H9 (cell line): ENCODE measurements at regions not wholly inside any gene's neighbourhood (a gene's known extent, or its start where the extent isn't known, plus 50 kb on each side); places are given as distances from the start of the nearest gene placed in this dataset.

Experiments
- DNase-seq: peaks from one replicate; pipeline ENCODE4 v3.0.0-alpha.2; 2017
- H2AFZ ChIP-seq: one replicate; pipeline ENCODE4 v1.6.1; 2013; ENCODE audit warnings: mild to moderate bottlenecking, low read length, control low read depth, moderate library complexity
- H2AK5ac ChIP-seq: 2 replicates; pipeline ENCODE4 v1.6.1; 2013; ENCODE audit warnings: low read length, control low read depth, mixed read lengths; ENCODE audit not compliant: insufficient read length
- H2BK120ac ChIP-seq: one replicate; pipeline ENCODE4 v1.6.1; 2013; ENCODE audit warnings: low read depth, mild to moderate bottlenecking, low read length, control low read depth, inconsistent platforms; ENCODE audit not compliant: poor library complexity, severe bottlenecking
- H2BK12ac ChIP-seq: 2 replicates; pipeline ENCODE4 v1.6.1; 2013; ENCODE audit warnings: low read length, control low read depth, mixed read lengths, low read depth; ENCODE audit not compliant: insufficient read length
- H2BK15ac ChIP-seq: 2 replicates; pipeline ENCODE4 v1.6.1; 2013; ENCODE audit warnings: low read depth, low read length, control low read depth
- H2BK20ac ChIP-seq: one replicate; pipeline ENCODE4 v1.6.1; 2013; ENCODE audit warnings: low read depth, mild to moderate bottlenecking, low read length, control low read depth, inconsistent platforms; ENCODE audit not compliant: poor library complexity, severe bottlenecking
- H2BK5ac ChIP-seq: 2 replicates; pipeline ENCODE4 v1.6.1; 2013; ENCODE audit warnings: low read length, control low read depth, mixed read lengths; ENCODE audit not compliant: insufficient read length
- H3K14ac ChIP-seq: 2 replicates; pipeline ENCODE4 v1.6.1; 2013; ENCODE audit warnings: low read length, control low read depth; ENCODE audit not compliant: insufficient read depth
- H3K18ac ChIP-seq: 2 replicates; pipeline ENCODE4 v1.6.1; 2013; ENCODE audit warnings: low read depth, mild to moderate bottlenecking, mixed read lengths, low read length, control low read depth; ENCODE audit not compliant: insufficient read length
- H3K23ac ChIP-seq: 2 replicates; pipeline ENCODE4 v1.6.1; 2013; ENCODE audit warnings: low read length, control low read depth, mixed read lengths, low read depth; ENCODE audit not compliant: insufficient read length
- H3K23me2 ChIP-seq: 2 replicates; pipeline ENCODE4 v1.6.1; 2013; ENCODE audit warnings: low read depth, mild to moderate bottlenecking, mixed read lengths, low read length, control low read depth; ENCODE audit not compliant: insufficient read length, poor library complexity, severe bottlenecking
- H3K27ac ChIP-seq: 2 replicates; pipeline ENCODE4 v1.5.1; 2013; ENCODE audit warnings: low read length, control low read depth, mixed read lengths, low read depth; ENCODE audit not compliant: insufficient read length
- H3K27me3 ChIP-seq: 2 replicates; pipeline ENCODE4 v1.6.1; 2013; ENCODE audit warnings: low read length, control low read depth, inconsistent platforms; ENCODE audit not compliant: insufficient read depth
- H3K4ac ChIP-seq: 2 replicates; pipeline ENCODE4 v1.6.1; 2013; ENCODE audit warnings: low read depth, mild to moderate bottlenecking, control low read depth, inconsistent platforms, low read length, moderate library complexity
- H3K4me1 ChIP-seq: 2 replicates; pipeline ENCODE4 v1.6.1; 2013; ENCODE audit warnings: low read length, control low read depth, inconsistent platforms; ENCODE audit not compliant: insufficient read depth
- H3K4me2 ChIP-seq: 2 replicates; pipeline ENCODE4 v1.6.1; 2013; ENCODE audit warnings: low read length, control low read depth, mixed read lengths; ENCODE audit not compliant: insufficient read length, insufficient read depth
- H3K56ac ChIP-seq: 2 replicates; pipeline ENCODE4 v1.6.1; 2013; ENCODE audit warnings: low read depth, mild to moderate bottlenecking, mixed read lengths, low read length, control low read depth; ENCODE audit not compliant: insufficient read length
- H3K79me1 ChIP-seq: 2 replicates; pipeline ENCODE4 v1.6.1; 2013; ENCODE audit warnings: low read depth, mild to moderate bottlenecking, moderate library complexity, low read length, control low read depth, inconsistent platforms; ENCODE audit not compliant: insufficient read depth, poor library complexity, severe bottlenecking
- H3K79me2 ChIP-seq: 2 replicates; pipeline ENCODE4 v1.6.1; 2013; ENCODE audit warnings: low read length, control low read depth, inconsistent platforms; ENCODE audit not compliant: insufficient read depth
- H3K9ac ChIP-seq: 2 replicates; pipeline ENCODE4 v1.6.1; 2013; ENCODE audit warnings: low read length, control low read depth, mixed read lengths; ENCODE audit not compliant: insufficient read length; ENCODE audit errors: extremely low read depth
- H3K9me3 ChIP-seq: one replicate; pipeline ENCODE4 v1.6.1; 2013; ENCODE audit warnings: low read depth, low read length, inconsistent platforms; ENCODE audit not compliant: control insufficient read depth
- H3T11ph ChIP-seq: one replicate; pipeline ENCODE4 v1.6.1; 2013; ENCODE audit warnings: mild to moderate bottlenecking, low read length, control low read depth, inconsistent platforms
- H4K20me1 ChIP-seq: one replicate; pipeline ENCODE4 v1.6.1; 2013; ENCODE audit not compliant: control insufficient read depth, insufficient read length, insufficient read depth
- H4K5ac ChIP-seq: 2 replicates; pipeline ENCODE4 v1.6.1; 2013; ENCODE audit warnings: low read depth, mild to moderate bottlenecking, mixed read lengths, low read length, control low read depth; ENCODE audit not compliant: insufficient read length
- H4K8ac ChIP-seq: replicated peaks from 2 replicates; pipeline ENCODE4 v1.6.1; 2013; ENCODE audit warnings: low read length, control low read depth, mixed read lengths, low read depth; ENCODE audit not compliant: insufficient read length
- H4K91ac ChIP-seq: 2 replicates; pipeline ENCODE4 v1.6.1; 2013; ENCODE audit warnings: low read depth, mild to moderate bottlenecking, moderate library complexity, mixed read lengths, low read length, control low read depth; ENCODE audit not compliant: insufficient read length
- H3K27ac Mint-ChIP-seq, 3 experiments: 2 replicates in 2 of 3; 3 replicates in 1 of 3; pipeline ENCODE4 v1.8.0; 2020 to 2021; ENCODE audit warnings: mixed read lengths in 3 of 3, mild to moderate bottlenecking in 1 of 3, moderate library complexity in 1 of 3
- H3K27me3 Mint-ChIP-seq: 2 replicates; pipeline ENCODE4 v1.8.0; 2021; ENCODE audit warnings: low read depth, mild to moderate bottlenecking, moderate library complexity, mixed read lengths
- H3K36me3 Mint-ChIP-seq, 3 experiments: 2 replicates in 2 of 3; 3 replicates in 1 of 3; pipeline ENCODE4 v1.8.0; 2020 to 2021; ENCODE audit warnings: low read depth in 3 of 3, mixed read lengths in 3 of 3; ENCODE audit not compliant: insufficient read depth in 1 of 3
- H3K4me1 Mint-ChIP-seq, 2 experiments: 2 replicates each; pipeline ENCODE4 v1.8.0; 2020; ENCODE audit warnings: mixed read lengths in 2 of 2
- H3K4me3 Mint-ChIP-seq, 2 experiments: 2 replicates in 1 of 2; 3 replicates in 1 of 2; pipeline ENCODE4 v1.8.0; 2020 to 2021; ENCODE audit warnings: mild to moderate bottlenecking in 2 of 2, mixed read lengths in 2 of 2, moderate library complexity in 1 of 2
- H3K9me3 Mint-ChIP-seq, 2 experiments: 2 replicates in 1 of 2; 3 replicates in 1 of 2; pipeline ENCODE4 v1.8.0; 2020; ENCODE audit warnings: mild to moderate bottlenecking in 2 of 2, mixed read lengths in 2 of 2, moderate library complexity in 1 of 2
- CTCF ChIP-seq: fragments of 200-600 bp; sonication (generic); conservative IDR thresholded peaks from 3 replicates; pipeline ENCODE4 v1.8.0; 2021; ENCODE audit warnings: antibody characterized with exemption, mild to moderate bottlenecking

GRCh38 chr13:78024996-78025395 is 106.4 kb upstream of the EDNRB start:
- Histone ChIP-seq H3K79me1 (no peaks in the 10 kb centered on the region), H3K27me3 (no peaks in the 10 kb centered on the region), H3T11ph (no peak overlapping the region), H2AFZ (no peak overlapping the region), H3K23ac (no peak overlapping the region), H4K91ac (no peak overlapping the region), H3K79me2 (no peaks in the 10 kb centered on the region), H2BK15ac (no peak overlapping the region), H3K4me2 (no peak overlapping the region), H3K4ac (no peak overlapping the region), H3K56ac (no peak overlapping the region), H2AK5ac (no peak overlapping the region), H4K5ac (no peak overlapping the region), H2BK120ac (no peak overlapping the region), H3K27ac (no peak overlapping the region), H2BK5ac (no peak overlapping the region), H4K20me1 (no peaks in the 10 kb centered on the region), H2BK12ac (no peak overlapping the region), H2BK20ac (no peak overlapping the region), H3K23me2 (no peaks in the 10 kb centered on the region), H3K9me3 (no peaks in the 10 kb centered on the region), H3K14ac (no peak overlapping the region), H4K8ac (no peak overlapping the region), H3K18ac (no peak overlapping the region), H3K4me1 (no peaks in the 10 kb centered on the region), H3K9ac (no peak overlapping the region)
- peaks cover 0 to 4% of the 10 kb centered on the region in 2 experiments; a peak in 2 of 4 replicates for H3K4me1 Mint-ChIP-seq
- no peak for DNase-seq
- no peak overlapping the region for H3K27ac Mint-ChIP-seq
- no peak overlapping the region for H3K4me3 Mint-ChIP-seq
- peaks cover 0 to 13% of the 10 kb centered on the region in 2 experiments; a peak in 2 of 5 replicates for H3K9me3 Mint-ChIP-seq
- no peak for TF ChIP-seq CTCF
- H3K27me3 Mint-ChIP-seq, result peaks cover 2% of the 10 kb centered on the region; the same call in 1 of the 2 replicates
- H3K36me3 Mint-ChIP-seq, result peaks cover 3 to 10% (median 9%) of the 10 kb centered on the region in 3 experiments; a peak in 6 of 7 replicates
